Activated CD8-positive, alpha-beta memory T cell treated with anti-CD3 and anti-CD28 coated beads, Interleukin-2, amount 50 U/mL, for 48 hours (primary cell): ENCODE measurements at regions not wholly inside any gene's neighbourhood (a gene's known extent, or its start where the extent isn't known, plus 50 kb on each side); places are given as distances from the start of the nearest gene placed in this dataset.

Source experiments
- DNase-seq: peaks from one replicate; pipeline ENCODE4 v3.0.0-alpha.2; 2020

DNA sequence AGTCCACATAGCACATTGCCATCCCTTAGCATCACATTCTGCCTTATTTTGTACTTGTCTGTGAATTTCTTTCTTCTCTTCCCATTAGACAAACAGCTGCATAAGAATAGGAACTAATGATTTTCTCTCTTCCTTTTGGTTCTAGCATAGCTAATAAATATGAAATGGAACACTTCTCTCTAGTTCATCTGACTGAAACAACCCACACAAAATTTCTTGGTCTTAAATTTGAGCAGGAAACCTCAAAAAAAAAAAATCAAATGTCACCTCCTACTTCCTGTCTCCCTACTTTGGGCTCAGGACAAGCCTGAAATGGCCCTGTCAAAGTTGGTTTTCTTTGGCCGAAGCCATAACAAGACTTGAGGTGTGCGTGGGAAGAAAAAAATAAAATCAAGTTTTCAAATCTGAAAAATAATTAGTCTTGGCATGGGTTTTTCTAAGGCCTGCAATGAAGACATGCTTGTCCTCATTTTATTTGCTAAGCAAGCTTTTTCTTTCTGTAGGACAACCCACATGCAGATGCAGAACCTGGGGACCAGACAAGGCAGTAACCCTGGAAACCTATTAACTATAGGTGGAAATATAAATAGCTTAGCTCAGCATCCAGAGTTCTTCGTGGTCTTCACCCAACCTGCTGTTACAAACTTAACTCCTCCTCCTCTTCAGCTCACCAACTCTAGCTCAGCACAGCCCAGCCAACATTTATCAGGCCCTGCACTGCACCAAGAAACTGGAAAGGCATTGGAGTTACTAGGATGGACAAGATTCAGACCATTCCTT lies 523.5 kb upstream of the KLF4 start:
- no peak for DNase-seq

GRCh38 chr9:108012405-108012804 lies 522.8 kb upstream of the KLF4 start:
- DNase-seq: no peak

DNA sequence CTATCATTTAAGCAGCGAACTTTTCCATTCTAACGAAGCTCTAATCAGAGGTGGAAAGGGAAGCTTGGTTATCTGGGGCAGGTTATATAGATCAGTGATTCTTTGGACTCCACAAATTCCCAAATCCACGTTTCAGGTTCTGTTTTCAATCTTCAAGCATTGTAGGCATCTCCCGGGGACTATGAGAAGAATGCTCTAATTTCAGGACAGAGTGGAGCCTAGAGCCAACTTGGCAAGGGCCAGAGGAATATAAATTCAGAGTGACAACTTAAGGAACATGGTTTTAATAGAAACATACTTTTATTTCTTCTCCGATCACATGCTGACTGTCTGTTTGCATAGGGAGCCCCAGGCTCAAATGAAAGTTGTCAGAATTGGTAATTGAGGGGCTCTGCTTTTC lies 514.0 kb upstream of the KLF4 start:
- DNase-seq: no peak

DNA sequence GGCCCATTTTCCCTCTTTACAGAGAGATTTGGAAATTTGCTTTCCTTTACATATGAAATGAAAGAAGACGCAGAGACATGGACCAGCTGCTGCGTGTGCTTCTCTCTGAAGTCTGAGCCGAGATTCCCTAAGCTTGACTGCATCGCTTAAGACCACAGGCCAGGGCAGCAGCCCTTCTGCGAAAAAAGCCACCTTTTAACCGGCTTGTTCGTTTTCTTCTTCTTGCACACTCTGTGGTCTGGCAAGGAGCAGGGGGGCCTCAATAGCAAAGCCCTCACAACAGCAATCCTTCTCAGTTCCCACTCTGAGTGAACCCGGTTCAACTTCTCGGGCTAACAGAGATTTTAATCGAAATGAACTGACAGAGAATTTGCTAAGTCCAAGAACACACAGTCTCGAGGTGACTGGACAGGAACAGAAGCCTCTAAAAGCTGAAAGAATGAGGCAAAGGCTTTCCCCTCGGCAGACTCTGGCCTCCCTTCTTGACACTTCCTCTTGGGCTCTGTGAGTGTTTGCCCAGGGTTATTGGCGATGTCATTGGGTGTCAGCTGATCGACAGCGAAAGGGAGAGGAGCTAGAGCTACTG lies 512.9 kb upstream of the KLF4 start:
- no peak for DNase-seq

GRCh38 chr9:108001237-108001636 lies 511.7 kb upstream of the KLF4 start:
- no peak for DNase-seq

DNA sequence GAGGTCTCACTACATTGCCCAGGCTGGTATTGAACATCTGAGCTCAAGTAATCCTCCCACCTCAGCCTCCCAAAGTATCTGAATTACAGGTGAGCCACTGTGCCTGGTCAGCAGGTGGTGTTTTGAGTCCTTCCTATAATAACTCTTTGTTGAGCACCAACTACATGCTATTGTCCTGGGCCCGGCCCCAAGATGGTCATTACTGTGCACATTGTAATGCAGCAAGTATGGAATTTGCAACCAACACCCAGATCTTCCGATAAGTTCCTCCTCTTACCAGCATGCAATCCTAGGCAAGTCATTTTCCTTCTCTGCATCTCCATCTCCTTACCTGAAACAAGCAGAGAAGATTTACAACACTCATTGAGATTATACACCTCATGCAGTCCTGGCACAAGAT lies 510.3 kb upstream of the KLF4 start:
- DNase-seq: no peak

- no peak for DNase-seq
These were observed 509.4 kb upstream of the KLF4 start for GRCh38 chr9:107999011-107999410.

DNA sequence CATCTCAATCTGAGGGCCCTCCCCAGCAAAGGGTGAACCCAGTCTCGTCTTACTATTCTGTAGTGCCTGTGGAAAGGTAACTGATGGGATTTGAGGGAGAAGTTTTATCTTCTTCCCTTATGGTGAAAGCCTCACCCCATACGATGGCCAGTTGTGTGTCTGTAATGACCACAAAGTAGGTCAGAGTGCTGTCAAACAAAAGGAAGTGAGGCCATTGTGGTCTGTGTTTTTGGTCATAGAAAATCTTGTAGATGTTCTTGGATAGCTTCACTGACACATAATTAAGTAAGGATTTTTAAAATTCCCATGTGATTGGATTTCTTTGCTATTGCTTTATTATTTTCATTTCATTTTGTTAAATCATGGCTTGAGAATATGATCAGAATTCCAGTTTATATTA lies 505.1 kb upstream of the KLF4 start:
- no peak for DNase-seq

DNA sequence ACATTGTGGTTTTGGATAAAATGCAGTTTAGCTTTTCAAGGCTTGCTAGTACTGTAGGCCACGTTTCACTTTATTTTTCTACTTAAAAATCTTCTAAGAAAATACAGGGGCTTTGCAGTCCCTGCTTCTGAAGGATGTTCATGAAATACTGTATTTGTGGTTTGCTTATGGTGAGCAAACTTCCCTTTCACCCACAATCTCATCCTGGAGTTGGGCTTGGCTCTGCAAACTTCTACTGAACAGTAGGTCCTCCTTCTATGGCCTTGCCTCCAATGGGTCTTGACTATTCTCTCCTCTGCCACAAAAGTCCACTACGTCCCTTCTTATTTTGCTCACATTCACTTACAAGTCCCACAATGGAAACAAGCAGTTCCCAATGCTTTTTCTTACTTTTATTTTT lies 502.7 kb upstream of the KLF4 start:
- no peak for DNase-seq

GRCh38 chr9:107991581-107991980 lies 502.0 kb upstream of the KLF4 start:
- DNase-seq: no peak

- DNase-seq: no peak
These were observed 500.0 kb upstream of the KLF4 start for GRCh38 chr9:107989544-107989943.

DNA sequence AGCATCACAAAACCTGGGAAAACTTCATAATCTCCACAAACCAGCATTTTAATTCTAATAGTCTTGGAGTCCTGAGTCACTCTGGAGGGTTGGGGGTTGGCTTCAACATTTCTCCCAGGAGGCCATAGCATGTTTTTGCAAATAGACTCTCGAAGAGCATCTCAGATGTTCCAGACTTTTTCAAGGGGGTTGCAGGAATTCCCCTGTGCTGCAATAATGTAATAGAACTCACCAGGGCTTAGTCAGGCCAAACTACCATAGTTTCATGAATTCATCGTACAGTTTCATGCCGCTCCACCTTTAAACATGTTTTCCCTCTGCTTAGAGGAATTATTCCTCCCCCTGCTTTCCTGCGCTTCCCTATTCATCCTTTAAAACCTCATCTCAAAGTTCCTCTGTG lies 499.5 kb upstream of the KLF4 start:
- no peak for DNase-seq

DNA sequence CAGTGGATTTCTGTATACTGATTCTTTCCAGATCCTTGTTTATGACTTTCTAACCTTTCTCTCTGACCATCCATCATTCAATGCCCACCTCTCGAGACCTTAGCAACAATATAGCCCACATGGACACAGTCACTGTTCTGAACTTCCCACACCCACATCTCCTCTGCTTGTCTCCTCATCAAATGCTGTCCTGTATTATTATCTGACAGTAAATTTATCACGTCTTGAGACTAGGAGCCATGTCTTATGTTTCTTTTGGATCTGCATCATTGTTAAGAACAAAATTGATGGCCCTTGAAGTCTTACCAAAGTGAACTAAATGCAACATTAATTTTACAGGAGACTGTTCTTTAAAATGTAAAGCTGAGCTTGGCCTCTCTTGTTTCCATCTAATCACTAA lies 495.4 kb upstream of the KLF4 start:
- no peak for DNase-seq

DNA sequence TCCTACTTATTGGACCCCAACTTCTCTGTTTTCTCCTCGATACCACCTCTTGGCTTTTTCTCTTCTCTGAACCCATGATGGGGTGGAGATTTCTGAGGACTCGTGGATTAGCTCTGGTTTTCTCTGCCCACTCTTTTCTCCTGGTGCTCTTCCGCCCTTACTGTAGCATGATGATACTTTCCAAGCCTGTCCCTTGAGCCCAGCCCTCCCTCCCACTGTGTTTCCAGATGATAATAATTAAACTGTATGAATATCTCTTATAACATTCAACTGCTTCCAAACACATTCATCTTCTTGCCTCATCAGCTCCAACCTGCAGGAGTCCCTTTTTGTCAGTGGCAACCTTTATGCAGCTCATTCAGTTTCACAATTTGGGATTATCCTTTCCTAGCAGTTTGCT lies 494.2 kb upstream of the KLF4 start:
- no peak for DNase-seq

- DNase-seq: no peak
These were observed 493.6 kb upstream of the KLF4 start for GRCh38 chr9:107983181-107983603.

DNA sequence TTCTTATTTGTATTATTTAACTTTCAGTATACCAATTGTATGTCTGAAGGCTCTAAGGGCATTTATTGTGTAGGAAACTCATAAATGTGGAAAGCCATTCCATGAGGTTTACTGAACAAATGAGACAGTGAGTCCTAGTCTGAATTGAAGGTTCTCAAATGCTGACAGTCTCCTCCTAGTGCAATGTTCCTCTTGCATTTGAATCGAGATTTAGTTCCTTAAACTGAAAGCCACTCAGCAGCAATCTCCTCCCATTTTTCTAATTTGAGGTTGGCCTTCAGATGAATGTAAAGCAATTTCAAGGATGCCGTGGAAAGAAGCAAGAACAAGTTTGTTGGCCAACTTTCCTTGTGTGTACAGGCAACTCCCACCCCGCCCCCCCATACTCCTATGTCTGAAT lies 493.2 kb upstream of the KLF4 start:
- DNase-seq: no peak

- DNase-seq: no peak
These were observed 492.4 kb upstream of the KLF4 start for GRCh38 chr9:107982001-107982400.

DNA sequence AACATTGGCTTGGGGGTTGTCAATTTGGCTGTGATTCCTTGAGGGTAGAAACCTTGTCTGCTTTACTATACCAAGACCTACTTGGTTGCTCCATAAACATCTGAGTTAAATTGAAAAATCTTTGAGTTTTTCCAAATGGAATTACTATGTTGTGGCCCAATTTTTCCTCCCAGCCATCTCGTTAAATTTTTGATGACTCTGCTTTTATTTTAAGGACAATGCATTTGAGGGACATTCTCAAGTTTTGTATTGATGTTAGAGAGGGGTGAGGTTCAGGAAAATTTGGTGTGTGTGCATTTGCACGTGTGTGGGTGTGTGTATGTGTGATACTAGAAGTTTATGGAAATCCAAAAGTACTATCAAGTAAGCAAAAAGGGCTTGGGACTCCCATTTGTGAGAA lies 491.4 kb upstream of the KLF4 start:
- no peak for DNase-seq

DNA sequence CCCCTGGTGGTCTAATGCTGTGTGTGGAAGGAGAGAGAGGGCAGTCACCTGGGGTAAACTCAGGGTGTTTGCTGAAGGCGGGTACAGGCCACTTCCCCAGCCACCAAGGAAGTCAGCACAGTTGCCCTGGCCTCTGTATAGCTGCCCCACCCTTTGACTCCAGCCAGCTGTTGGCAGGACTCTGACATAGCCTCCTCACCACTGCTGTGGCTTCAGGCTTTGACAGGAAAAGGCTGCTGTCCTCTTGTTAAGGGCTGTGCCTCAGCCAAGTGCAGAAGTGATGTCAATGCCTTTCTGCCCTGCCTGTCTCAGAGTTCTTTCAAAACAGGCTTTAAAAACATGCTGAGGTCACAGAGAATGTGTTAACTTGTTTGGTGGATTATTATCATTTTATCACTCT lies 487.2 kb upstream of the KLF4 start:
- DNase-seq: no peak

DNA sequence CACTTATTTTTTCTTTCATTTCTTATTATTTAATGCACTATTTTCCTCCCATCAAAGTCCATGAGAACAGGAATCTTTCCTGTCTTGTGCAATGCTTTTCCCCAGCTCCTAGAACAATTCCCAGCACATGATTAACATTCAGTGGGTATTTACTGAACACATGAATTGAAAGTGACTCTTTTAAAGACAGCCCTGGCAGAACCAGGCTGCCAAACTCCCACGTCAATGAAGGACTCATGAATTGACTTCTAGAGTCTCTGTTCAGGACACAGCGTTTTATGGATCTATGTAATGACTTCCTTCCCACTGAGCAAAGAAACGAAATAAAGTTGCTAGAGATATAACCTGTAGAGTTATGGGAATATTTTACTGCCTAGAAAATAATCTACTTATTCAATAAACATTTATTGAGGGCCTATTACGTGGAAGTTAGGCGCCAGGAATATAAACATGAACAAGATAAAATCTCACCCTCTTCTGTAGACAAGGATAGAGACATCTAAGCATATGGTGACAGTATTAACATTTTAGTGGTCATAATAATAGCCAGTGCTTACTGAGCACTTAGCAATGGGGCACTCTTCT lies 485.9 kb upstream of the KLF4 start:
- no peak for DNase-seq

DNA sequence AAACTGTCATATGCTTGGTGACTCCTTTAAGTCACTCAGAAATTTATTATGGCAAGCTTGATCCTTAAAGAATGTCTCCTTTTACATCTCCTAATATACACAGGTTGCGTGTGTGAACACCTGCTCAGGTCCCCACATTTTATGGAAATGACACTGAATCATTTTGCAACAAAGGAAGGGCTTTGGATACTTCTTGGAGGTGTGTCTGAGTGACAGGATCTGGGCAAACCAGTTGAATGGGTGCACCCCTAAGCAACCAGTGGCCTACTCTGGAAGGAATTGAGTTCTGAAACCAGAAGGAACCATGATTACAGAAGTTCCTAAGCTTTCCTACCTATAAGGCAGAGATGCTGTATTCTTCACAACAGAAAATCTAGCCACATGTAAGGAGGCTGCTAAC lies 483.9 kb upstream of the KLF4 start:
- DNase-seq: no peak

- DNase-seq: no peak
These were observed 482.8 kb upstream of the KLF4 start for GRCh38 chr9:107972346-107972745.

DNA sequence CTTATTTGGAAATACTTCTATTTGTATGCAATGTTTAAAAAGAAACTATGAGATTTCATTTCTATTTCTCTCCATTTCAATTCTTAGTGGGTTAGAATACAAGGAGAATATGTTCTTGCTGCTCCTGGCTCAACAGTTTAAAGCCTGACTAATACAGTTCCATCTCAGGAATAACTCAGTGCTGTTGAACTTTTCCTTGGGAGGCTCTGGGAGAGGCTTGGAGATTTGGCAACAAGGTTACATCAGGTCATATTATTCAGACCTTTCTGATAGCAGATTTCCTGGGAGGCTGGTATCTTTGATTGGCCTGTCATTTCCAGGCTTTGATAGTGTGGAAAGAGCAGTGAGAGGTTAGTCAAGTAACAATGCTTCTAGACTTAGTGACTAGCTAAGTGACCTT lies 481.7 kb upstream of the KLF4 start:
- no peak for DNase-seq

- DNase-seq: no peak
These were observed 481.2 kb upstream of the KLF4 start for GRCh38 chr9:107970726-107971125.

GRCh38 chr9:107969727-107970126 lies 480.2 kb upstream of the KLF4 start:
- no peak for DNase-seq
